K562 (cell line): ENCODE measurements at regions not wholly inside any gene's neighbourhood (a gene's known extent, or its start where the extent isn't known, plus 50 kb on each side); places are given as distances from the start of the nearest gene placed in this dataset.

Experiments used
- ATAC-seq: fragments of 200-7000 bp; cut with Tn5 transposase; 3 replicates; pipeline ENCODE4 v1.9.1; 2020; ENCODE audit warnings: moderate library complexity
- BruUV-seq: library from RNA; stranded (reverse); fragments of 400-500 nt; replicated peaks from 2 replicates; lab custom pipeline; 2021; lab: Mats Ljungman, UMichigan
- CTCF ChIA-PET: fragments of 300-600 bp; formaldehyde crosslinking; extraction: SDS; loops from one replicate; lab custom pipeline; 2021; ENCODE audit warnings: low intra/inter-chr PET ratio; lab: Yijun Ruan, JAX
- POLR2A ChIA-PET: fragments of 300-600, 350-650 bp; sonication (Branson Sonifier 250); formaldehyde crosslinking; extraction: SDS; loops from one replicate; lab custom pipeline; 2021; ENCODE audit warnings: antibody characterized with exemption, inconsistent platforms; lab: Yijun Ruan, JAX
- DNase-seq, 4 experiments: peaks; one replicate each; pipeline versions ENCODE4 v3.0.0 to v3.0.0-alpha.2; 2011 to 2018; ENCODE audit warnings: low spot score in 3 of 4, mixed read lengths in 3 of 4; ENCODE audit errors: extremely low read depth in 1 of 4
- FAIRE-seq: peaks from 2 replicates; lab custom pipeline; 2011; peaks lifted over from hg19 to GRCh38; lab: Jason Lieb, UNC
- H2AFZ ChIP-seq: 2 replicates; pipeline ENCODE4 v1.6.0; 2011; ENCODE audit warnings: low read depth, low read length, control low read depth, inconsistent platforms
- H3K27ac ChIP-seq: fragments of 200-600 bp; 3 replicates; pipeline ENCODE4 v1.8.0; 2011; ENCODE audit warnings: low read depth, mild to moderate bottlenecking, control low read depth, inconsistent platforms, low read length, moderate library complexity, mixed read lengths; ENCODE audit errors: extremely low read depth
- H3K27me3 ChIP-seq, 2 experiments: fragments of 300-600 bp in 1 of 2; 2 replicates in 1 of 2; 3 replicates in 1 of 2; pipeline versions ENCODE4 v1.6.0 to v1.8.0; 2011; ENCODE audit warnings: inconsistent platforms in 2 of 2, low read length in 2 of 2, mild to moderate bottlenecking in 1 of 2, mixed read lengths in 1 of 2, moderate library complexity in 1 of 2; ENCODE audit not compliant: control insufficient read depth in 2 of 2, insufficient read depth in 2 of 2
- H3K36me3 ChIP-seq: fragments of 300-600 bp; 3 replicates; pipeline ENCODE4 v1.8.0; 2011; ENCODE audit warnings: mild to moderate bottlenecking, low read length, inconsistent platforms; ENCODE audit not compliant: control insufficient read depth, insufficient read depth
- H3K4me1 ChIP-seq, 2 experiments: fragments of 200-600 bp in 1 of 2; replicated peaks in 1 of 2; 2 replicates in 1 of 2; 3 replicates in 1 of 2; pipeline versions ENCODE4 v1.5.1 to v1.8.0; 2011; ENCODE audit warnings: inconsistent platforms in 2 of 2, low read length in 2 of 2, mild to moderate bottlenecking in 1 of 2, mixed read lengths in 1 of 2, moderate library complexity in 1 of 2; ENCODE audit not compliant: control insufficient read depth in 2 of 2, insufficient read depth in 2 of 2
- H3K4me2 ChIP-seq: 2 replicates; pipeline ENCODE4 v1.6.1; 2011; ENCODE audit warnings: low read length, control low read depth, inconsistent platforms, mixed read lengths; ENCODE audit not compliant: insufficient read depth
- H3K4me3 ChIP-seq: fragments of 200-600 bp; sonication (generic), shearing (Covaris generic); 2 replicates; pipeline ENCODE4 v1.5.1; 2016; ENCODE audit warnings: control low read depth, inconsistent platforms
- H3K79me2 ChIP-seq: fragments of 200-600 bp; 3 replicates; pipeline ENCODE4 v1.8.0; 2011; ENCODE audit warnings: low read length, inconsistent platforms; ENCODE audit not compliant: control insufficient read depth, insufficient read depth
- H3K9ac ChIP-seq, 2 experiments: 2 replicates each; pipeline versions ENCODE4 v1.6.0 to v1.6.1; 2011; ENCODE audit warnings: low read depth in 2 of 2, low read length in 2 of 2, control low read depth in 1 of 2, inconsistent platforms in 1 of 2, mild to moderate bottlenecking in 1 of 2, mixed read lengths in 1 of 2; ENCODE audit not compliant: insufficient read depth in 1 of 2
- H3K9me1 ChIP-seq: one replicate; pipeline ENCODE4 v1.6.0; 2011; ENCODE audit warnings: inconsistent platforms, mild to moderate bottlenecking, low read length, moderate library complexity; ENCODE audit not compliant: control insufficient read depth, insufficient read depth
- H3K9me3 ChIP-seq: replicated peaks from 2 replicates; pipeline ENCODE4 v1.5.1; 2011; ENCODE audit warnings: low read depth, low read length, inconsistent platforms; ENCODE audit not compliant: control insufficient read depth, insufficient read depth
- H4K20me1 ChIP-seq: replicated peaks from 2 replicates; pipeline ENCODE4 v1.6.1; 2011; ENCODE audit warnings: low read length, inconsistent platforms, mixed read lengths; ENCODE audit not compliant: control insufficient read depth, insufficient read depth
- BRF1 ChIP-seq: IDR thresholded peaks from 3 replicates; pipeline ENCODE4 v1.6.1; 2011; ENCODE audit warnings: borderline replicate concordance, mild to moderate bottlenecking; ENCODE audit not compliant: insufficient read length; ENCODE audit errors: extremely low read depth
- GABPB1 ChIP-seq: sonication (generic); formaldehyde crosslinking; IDR thresholded peaks from 2 replicates; pipeline ENCODE4 v1.8.0; 2022; ENCODE audit warnings: mild to moderate bottlenecking, missing genetic modification reagents
- GATAD2A ChIP-seq: fragments of 450-650 bp; IDR thresholded peaks from 2 replicates; pipeline ENCODE4 v1.6.1; 2017
- GTF2E2 ChIP-seq: fragments of 200-800 bp; sonication (Bioruptor generic); IDR thresholded peaks from 2 replicates; pipeline ENCODE4 v1.6.1; 2016; ENCODE audit warnings: missing genetic modification characterization, missing compliant biosample characterization
- HMGN3 ChIP-seq: IDR thresholded peaks from 2 replicates; pipeline ENCODE4 v1.6.1; 2011; ENCODE audit warnings: borderline replicate concordance, low read depth, mild to moderate bottlenecking, mixed read lengths, low read length; ENCODE audit not compliant: insufficient read length; ENCODE audit errors: extremely low read depth
- POLR2G ChIP-seq: fragments of 200-400 bp; formaldehyde crosslinking; IDR thresholded peaks from 2 replicates; pipeline ENCODE4 v1.6.1; 2017; ENCODE audit warnings: low read depth, mild to moderate bottlenecking, antibody characterized with exemption, low read length, moderate library complexity
- SLC30A9 ChIP-seq: fragments of 250-450 bp; sonication (Bioruptor Pico); IDR thresholded peaks from 2 replicates; pipeline ENCODE4 v1.8.0; 2022; ENCODE audit warnings: mild to moderate bottlenecking, moderate library complexity
- ZKSCAN3 ChIP-seq: fragments of 250-450 bp; sonication (Bioruptor Pico); IDR thresholded peaks from 2 replicates; pipeline ENCODE4 v1.4.0; 2020
- ZNF311 ChIP-seq: fragments of 250-450 bp; sonication (Bioruptor Pico); IDR thresholded peaks from 2 replicates; pipeline ENCODE4 v1.4.0; 2020; ENCODE audit warnings: mild to moderate bottlenecking, moderate library complexity
- ZNF740 ChIP-seq, 3 experiments: fragments of 200-800 bp in 1 of 3; sonication (Bioruptor generic) in 1 of 3; sonication (generic) in 1 of 3; formaldehyde crosslinking in 1 of 3; IDR thresholded peaks; 2 replicates each; pipeline versions ENCODE4 v1.6.1 to v1.8.0; 2016 to 2022; ENCODE audit warnings: mild to moderate bottlenecking in 2 of 3, missing compliant biosample characterization in 2 of 3, missing genetic modification characterization in 2 of 3, missing genetic modification reagents in 1 of 3
- WGBS: fragments of 100-300 bp; shearing (Covaris generic); methylation state at CpG from one replicate; pipeline ENCODE4 v1.1.6; 2016; ENCODE audit warnings: low coverage, mixed read lengths; ENCODE audit not compliant: insufficient coverage; ENCODE audit errors: missing lambda C conversion rate; 5-methylcytosine and 5-hydroxymethylcytosine counted together
- in situ Hi-C: fragments of 300-500 bp; cut with MboI; formaldehyde crosslinking; loops from 4 replicates; pipeline ENCODE4 v1.15.0; 2018; ENCODE audit warnings: inconsistent platforms, mixed read lengths
- intact Hi-C: fragments of 100-400 bp; cut with micrococcal nuclease; formaldehyde crosslinking; loops from 2 replicates; pipeline ENCODE4 v1.14.2; 2022
- TF ChIP-seq, protein P1 (sequence below): sonication (generic); formaldehyde crosslinking; IDR thresholded peaks from 2 replicates; pipeline ENCODE4 v1.8.1; 2023; ENCODE audit warnings: mild to moderate bottlenecking, missing genetic modification reagents

- no TSS peak for BruUV-seq
- TF ChIP-seq GABPB1 = no peak
- no peak for TF ChIP-seq ZNF740 (CRISPR knock-in tag; IDR thresholded peaks at IDR 0.05)
- TF ChIP-seq ZNF740 (tag; IDR thresholded peaks at IDR 0.05) = no peak
- no peak for TF ChIP-seq ZNF311 (CRISPR knock-in tag)
- no peak for TF ChIP-seq GATAD2A
- TF ChIP-seq ZKSCAN3 (CRISPR knock-in tag) = no peak
- no peak for TF ChIP-seq SLC30A9
- TF ChIP-seq POLR2G = no peak
- no peak for TF ChIP-seq HMGN3
- no peak for TF ChIP-seq GTF2E2 (tag)
- TF ChIP-seq BRF1 = no peak
- TF ChIP-seq, protein P1, sequence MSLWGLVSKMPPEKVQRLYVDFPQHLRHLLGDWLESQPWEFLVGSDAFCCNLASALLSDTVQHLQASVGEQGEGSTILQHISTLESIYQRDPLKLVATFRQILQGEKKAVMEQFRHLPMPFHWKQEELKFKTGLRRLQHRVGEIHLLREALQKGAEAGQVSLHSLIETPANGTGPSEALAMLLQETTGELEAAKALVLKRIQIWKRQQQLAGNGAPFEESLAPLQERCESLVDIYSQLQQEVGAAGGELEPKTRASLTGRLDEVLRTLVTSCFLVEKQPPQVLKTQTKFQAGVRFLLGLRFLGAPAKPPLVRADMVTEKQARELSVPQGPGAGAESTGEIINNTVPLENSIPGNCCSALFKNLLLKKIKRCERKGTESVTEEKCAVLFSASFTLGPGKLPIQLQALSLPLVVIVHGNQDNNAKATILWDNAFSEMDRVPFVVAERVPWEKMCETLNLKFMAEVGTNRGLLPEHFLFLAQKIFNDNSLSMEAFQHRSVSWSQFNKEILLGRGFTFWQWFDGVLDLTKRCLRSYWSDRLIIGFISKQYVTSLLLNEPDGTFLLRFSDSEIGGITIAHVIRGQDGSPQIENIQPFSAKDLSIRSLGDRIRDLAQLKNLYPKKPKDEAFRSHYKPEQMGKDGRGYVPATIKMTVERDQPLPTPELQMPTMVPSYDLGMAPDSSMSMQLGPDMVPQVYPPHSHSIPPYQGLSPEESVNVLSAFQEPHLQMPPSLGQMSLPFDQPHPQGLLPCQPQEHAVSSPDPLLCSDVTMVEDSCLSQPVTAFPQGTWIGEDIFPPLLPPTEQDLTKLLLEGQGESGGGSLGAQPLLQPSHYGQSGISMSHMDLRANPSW (CRISPR knock-in tag) = no peak
- TF ChIP-seq, all 486 proteins: peak for 0
- Histone ChIP-seq H3K27me3 (peaks cover 15 to 19% of the 10 kb centered on the region in 2 experiments; a peak in 4 of 5 replicates), H3K4me2 (no peak overlapping the region), H4K20me1 (no peaks in the 10 kb centered on the region), H2AFZ (no peak overlapping the region), H3K9ac (no peak overlapping the region), H3K9me3 (no peaks in the 10 kb centered on the region), H3K4me1 (no peaks in the 10 kb centered on the region), H3K4me3 (no peak overlapping the region), H3K79me2 (no peaks in the 10 kb centered on the region), H3K36me3 (no peaks in the 10 kb centered on the region), H3K9me1 (no peaks in the 10 kb centered on the region), H3K27ac (no peak overlapping the region)
- 2% methylated on average over 3 of the region's 3 CpGs for WGBS
- ChIA-PET CTCF (interaction anchor here (0.7 kb wide), 1 partner anchor 811 kb away, joined by 5 read pairs; no protein-coding TSS in a partner anchor), POLR2A (no interaction called here)
- DNase-seq (no peak), ATAC-seq (no peak), FAIRE-seq (no peak)
- intact Hi-C loops = no loop called here
- in situ Hi-C loops = no loop called here
Observed at GRCh38 chr18:10367836-10368235, 86.6 kb upstream of the APCDD1 start.
